HCT116 (cell line): ENCODE measurements at regions not wholly inside any gene's neighbourhood (a gene's known extent, or its start where the extent isn't known, plus 50 kb on each side); places are given as distances from the start of the nearest gene placed in this dataset.

ENCODE experiments used
- ATAC-seq: fragments of 200-7000 bp; cut with Tn5 transposase; 2 replicates; pipeline ENCODE4 v1.9.1; 2020; ENCODE audit warnings: mild to moderate bottlenecking, moderate library complexity
- BruUV-seq: library from RNA; stranded (reverse); fragments of 400-500 nt; replicated peaks from 2 replicates; lab custom pipeline; 2021; lab: Mats Ljungman, UMichigan
- CTCF ChIA-PET: fragments of 300-600 bp; sonication (Branson Sonifier 250); formaldehyde crosslinking; loops from one replicate; lab custom pipeline; 2021; ENCODE audit warnings: antibody characterized with exemption; lab: Charles Lee
- POLR2A ChIA-PET: fragments of 300-600, 350-600 bp; sonication (Branson Sonifier 250); formaldehyde crosslinking; loops from one replicate; lab custom pipeline; 2021; ENCODE audit warnings: antibody characterized with exemption; lab: Charles Lee
- RAD21 ChIA-PET, 2 experiments: fragments of 300-600 bp; sonication (Branson Sonifier 250); formaldehyde crosslinking; loops; one replicate each; lab custom pipeline; 2023; ENCODE audit warnings: low total read pairs in 2 of 2; ENCODE audit not compliant: uncharacterized antibody in 2 of 2, unreplicated experiment in 2 of 2, low non-redundant PET in 1 of 2; lab: Charles Lee
- DNase-seq: peaks from one replicate; pipeline ENCODE4 v3.0.0-alpha.2; 2010; ENCODE audit warnings: low read depth, low spot score
- H2AFZ ChIP-seq: fragments of 200-600 bp; shearing (Covaris generic), sonication (generic); 2 replicates; pipeline ENCODE4 v1.6.1; 2017; ENCODE audit warnings: low read depth, mixed run types, mixed read lengths, antibody characterized with exemption, low read length; ENCODE audit not compliant: poor library complexity, severe bottlenecking
- H3K27ac ChIP-seq: 2 replicates; pipeline ENCODE4 v1.5.1; 2012; ENCODE audit warnings: low read depth, low read length
- H3K27me3 ChIP-seq: fragments of 200-600 bp; sonication (generic); 2 replicates; pipeline ENCODE4 v1.6.1; 2016; ENCODE audit warnings: mixed run types, low read length, mixed read lengths; ENCODE audit not compliant: insufficient read depth
- H3K36me3 ChIP-seq, 2 experiments: fragments of 200-500 bp in 1 of 2; fragments of 200-600 bp in 1 of 2; sonication (Bioruptor generic) in 1 of 2; sonication (generic) in 1 of 2; 2 replicates each; pipeline versions ENCODE4 v1.5.1 to v1.6.1; 2014 to 2016; ENCODE audit warnings: low read length in 2 of 2, inconsistent platforms in 1 of 2, mixed read lengths in 1 of 2, mixed run types in 1 of 2; ENCODE audit not compliant: insufficient read depth in 2 of 2, control insufficient read depth in 1 of 2
- H3K4me1 ChIP-seq, 2 experiments: fragments of 200-600 bp in 1 of 2; sonication (generic) in 1 of 2; 2 replicates each; pipeline versions ENCODE4 v1.5.1 to v1.6.1; 2012 to 2017; ENCODE audit warnings: low read length in 2 of 2, inconsistent platforms in 1 of 2, mild to moderate bottlenecking in 1 of 2, mixed read lengths in 1 of 2, mixed run types in 1 of 2, moderate library complexity in 1 of 2; ENCODE audit not compliant: insufficient read depth in 2 of 2, control insufficient read depth in 1 of 2
- H3K4me2 ChIP-seq: fragments of 200-600 bp; sonication (generic); 2 replicates; pipeline ENCODE4 v1.6.1; 2017; ENCODE audit warnings: mixed run types, low read length, mixed read lengths
- H3K4me3 ChIP-seq, 2 experiments: fragments of 200-600 bp in 1 of 2; sonication (generic) in 1 of 2; replicated peaks in 1 of 2; 2 replicates each; pipeline ENCODE4 v1.5.1; 2011 to 2016; ENCODE audit warnings: low read length in 2 of 2, control low read depth in 1 of 2, low read depth in 1 of 2, mild to moderate bottlenecking in 1 of 2, mixed read lengths in 1 of 2, mixed run types in 1 of 2
- H3K79me2 ChIP-seq: fragments of 200-600 bp; sonication (generic); 2 replicates; pipeline ENCODE4 v1.6.1; 2017; ENCODE audit warnings: mild to moderate bottlenecking, mixed run types, low read length, moderate library complexity, mixed read lengths; ENCODE audit not compliant: insufficient read depth
- H3K9ac ChIP-seq: fragments of 200-600 bp; sonication (generic); 2 replicates; pipeline ENCODE4 v1.6.1; 2016; ENCODE audit warnings: low read length, mixed read lengths
- H3K9me2 ChIP-seq: fragments of 200-600 bp; sonication (generic), shearing (Covaris generic); 2 replicates; pipeline ENCODE4 v1.6.1; 2017; ENCODE audit warnings: mixed run types, mild to moderate bottlenecking, moderate library complexity; ENCODE audit not compliant: insufficient read depth
- H3K9me3 ChIP-seq, 2 experiments: fragments of 200-500 bp in 1 of 2; fragments of 200-600 bp in 1 of 2; sonication (Bioruptor generic) in 1 of 2; sonication (generic) in 1 of 2; 2 replicates each; pipeline ENCODE4 v1.6.1; 2014 to 2017; ENCODE audit warnings: low read length in 2 of 2, mixed read lengths in 2 of 2, inconsistent platforms in 1 of 2, low read depth in 1 of 2, mild to moderate bottlenecking in 1 of 2, mixed run types in 1 of 2, moderate library complexity in 1 of 2; ENCODE audit not compliant: control insufficient read depth in 1 of 2, insufficient read depth in 1 of 2
- H4K20me1 ChIP-seq: fragments of 200-600 bp; sonication (generic), shearing (Covaris generic); 2 replicates; pipeline ENCODE4 v1.6.1; 2017; ENCODE audit warnings: mixed run types, mild to moderate bottlenecking, moderate library complexity; ENCODE audit not compliant: insufficient read depth
- CBX3 ChIP-seq: IDR thresholded peaks from 2 replicates; pipeline ENCODE4 v1.6.1; 2012; ENCODE audit warnings: low read depth
- EGR1 ChIP-seq: IDR thresholded peaks from 2 replicates; pipeline ENCODE4 v1.6.1; 2012; ENCODE audit warnings: low read depth
- ELF1 ChIP-seq: IDR thresholded peaks from 2 replicates; pipeline ENCODE4 v1.6.1; 2012; ENCODE audit warnings: low read depth, borderline replicate concordance
- EZH2phosphoT487 ChIP-seq: fragments of 200-600 bp; IDR thresholded peaks from 2 replicates; pipeline ENCODE4 v1.6.1; 2018; ENCODE audit warnings: antibody characterized with exemption, borderline replicate concordance
- FOSL1 ChIP-seq: IDR thresholded peaks from 2 replicates; pipeline ENCODE4 v1.6.1; 2012; ENCODE audit warnings: low read depth
- JUND ChIP-seq: IDR thresholded peaks from 2 replicates; pipeline ENCODE4 v1.6.1; 2012
- POLR2A ChIP-seq: IDR thresholded peaks from 2 replicates; pipeline ENCODE4 v1.7.0; 2011; ENCODE audit warnings: borderline replicate concordance; ENCODE audit not compliant: insufficient read depth, insufficient read length; ENCODE audit errors: extremely low read depth
- POLR2AphosphoS5 ChIP-seq: IDR thresholded peaks from 2 replicates; pipeline ENCODE4 v1.6.1; 2011; ENCODE audit warnings: mild to moderate bottlenecking, low read depth, low read length, moderate library complexity
- SIN3A ChIP-seq: IDR thresholded peaks from 2 replicates; pipeline ENCODE4 v1.6.1; 2012; ENCODE audit warnings: low read depth
- SRF ChIP-seq: IDR thresholded peaks from 2 replicates; pipeline ENCODE4 v1.6.1; 2012; ENCODE audit warnings: low read depth
- TCF7L2 ChIP-seq: IDR thresholded peaks from 2 replicates; pipeline ENCODE4 v1.7.0; 2011; ENCODE audit warnings: borderline replicate concordance, inconsistent platforms; ENCODE audit not compliant: insufficient read depth, insufficient read length; ENCODE audit errors: extremely low read depth
- intact Hi-C: fragments of 100-400 bp; cut with micrococcal nuclease; formaldehyde crosslinking; loops from 2 replicates; pipeline ENCODE4 v1.10.0; 2022
- TF ChIP-seq, protein P1 (sequence below): IDR thresholded peaks from 2 replicates; pipeline ENCODE4 v1.6.1; 2012
- TF ChIP-seq, protein P2 (sequence below): IDR thresholded peaks from 2 replicates; pipeline ENCODE4 v1.6.1; 2012
- TF ChIP-seq, protein P3 (sequence below), 3 experiments: fragments of 200-600 bp in 1 of 3; sonication (generic) in 1 of 3; IDR thresholded peaks in 2 of 3; conservative IDR thresholded peaks in 1 of 3; 2 replicates each; pipeline ENCODE4 v1.5.1; 2012 to 2017; ENCODE audit warnings: low read depth in 2 of 3, low read length in 2 of 3, antibody characterized with exemption in 1 of 3, borderline replicate concordance in 1 of 3, control low read depth in 1 of 3, mild to moderate bottlenecking in 1 of 3, mixed read lengths in 1 of 3, mixed run types in 1 of 3, moderate library complexity in 1 of 3; ENCODE audit not compliant: insufficient read depth in 1 of 3
- TF ChIP-seq, protein P4 (sequence below): IDR thresholded peaks from 2 replicates; pipeline ENCODE4 v1.6.1; 2012; ENCODE audit warnings: low read depth

DNA sequence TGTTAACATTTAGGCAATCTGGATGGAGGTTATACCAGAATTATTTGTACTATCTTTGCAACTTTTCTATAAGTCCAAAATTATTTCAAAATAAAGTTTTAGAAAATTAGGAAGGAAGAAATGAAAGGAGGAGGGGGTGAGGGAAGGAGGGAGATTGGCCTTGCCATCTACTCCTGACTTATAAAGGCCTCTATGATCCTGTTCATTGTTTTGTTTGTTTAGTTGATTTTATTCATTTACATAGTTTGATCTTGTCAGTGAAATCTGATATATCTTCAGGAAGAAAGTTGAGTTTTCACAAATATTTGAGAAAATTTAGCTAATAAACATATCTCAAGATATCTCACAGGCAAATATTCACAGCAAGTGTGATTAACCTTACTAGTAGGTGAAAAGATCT, 189.3 kb upstream of the NOCT start:
- ChIA-PET CTCF (no interaction called here), POLR2A (no interaction called here), RAD21 (no interaction called here)
- Histone ChIP-seq H3K9me3 (no peaks in the 10 kb centered on the region), H3K9ac (no peak overlapping the region), H3K4me3 (no peak overlapping the region), H3K27me3 (no peaks in the 10 kb centered on the region), H2AFZ (no peak overlapping the region), H3K27ac (no peak overlapping the region), H3K36me3 (no peaks in the 10 kb centered on the region), H3K4me1 (no peaks in the 10 kb centered on the region), H3K9me2 (no peaks in the 10 kb centered on the region), H3K4me2 (no peak overlapping the region), H3K79me2 (no peaks in the 10 kb centered on the region), H4K20me1 (no peaks in the 10 kb centered on the region)
- intact Hi-C loops = no loop called here
- no TSS peak for BruUV-seq
- TF ChIP-seq SRF (no peak), JUND (no peak), FOSL1 (no peak), POLR2A (no peak), EZH2phosphoT487 (no peak), SIN3A (no peak), ELF1 (no peak)
- TF ChIP-seq, protein P1, sequence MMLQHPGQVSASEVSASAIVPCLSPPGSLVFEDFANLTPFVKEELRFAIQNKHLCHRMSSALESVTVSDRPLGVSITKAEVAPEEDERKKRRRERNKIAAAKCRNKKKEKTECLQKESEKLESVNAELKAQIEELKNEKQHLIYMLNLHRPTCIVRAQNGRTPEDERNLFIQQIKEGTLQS = no peak
- TF ChIP-seq, protein P2, sequence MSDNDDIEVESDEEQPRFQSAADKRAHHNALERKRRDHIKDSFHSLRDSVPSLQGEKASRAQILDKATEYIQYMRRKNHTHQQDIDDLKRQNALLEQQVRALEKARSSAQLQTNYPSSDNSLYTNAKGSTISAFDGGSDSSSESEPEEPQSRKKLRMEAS = no peak
- ATAC-seq = no peak
- no peak for DNase-seq

DNA sequence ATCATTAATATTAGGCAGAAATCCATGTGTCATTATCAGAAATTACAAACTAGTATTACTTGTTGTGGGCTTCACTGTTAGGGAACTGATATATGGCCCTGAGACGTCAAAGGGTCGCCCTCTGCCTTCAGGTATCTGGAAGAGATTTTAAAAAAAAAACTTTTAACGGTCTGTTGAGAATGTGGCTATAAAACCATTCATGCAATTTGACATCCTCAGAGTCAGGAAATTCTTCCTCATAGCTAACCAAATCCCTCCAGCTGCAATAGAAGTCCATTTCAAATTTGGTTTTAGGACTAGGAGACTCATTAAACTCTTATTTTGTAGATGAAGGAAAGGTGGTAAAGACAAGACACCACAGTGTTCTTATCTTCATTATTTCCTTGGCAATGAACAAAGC, 194.2 kb upstream of the NOCT start:
- no peak overlapping the region for H3K4me2 ChIP-seq
- RAD21 ChIA-PET = no interaction called here
- no peaks in the 10 kb centered on the region for H3K36me3 ChIP-seq
- ATAC-seq (no peak), DNase-seq (no peak)
- no peaks in the 10 kb centered on the region for H3K27me3 ChIP-seq
- H3K9me3 ChIP-seq = no peaks in the 10 kb centered on the region
- no peak overlapping the region for H3K9ac ChIP-seq
- H4K20me1 ChIP-seq = no peaks in the 10 kb centered on the region
- intact Hi-C loops = no loop called here
- no peak overlapping the region for H3K4me3 ChIP-seq
- no peaks in the 10 kb centered on the region for H3K9me2 ChIP-seq
- no peak overlapping the region for H3K27ac ChIP-seq
- no peaks in the 10 kb centered on the region for H3K4me1 ChIP-seq
- H2AFZ ChIP-seq = no peak overlapping the region
- H3K79me2 ChIP-seq = no peaks in the 10 kb centered on the region
- POLR2A ChIA-PET = no interaction called here
- no TSS peak for BruUV-seq
- CTCF ChIA-PET = no interaction called here
- no peak for TF ChIP-seq TCF7L2
- TF ChIP-seq, protein P3, sequence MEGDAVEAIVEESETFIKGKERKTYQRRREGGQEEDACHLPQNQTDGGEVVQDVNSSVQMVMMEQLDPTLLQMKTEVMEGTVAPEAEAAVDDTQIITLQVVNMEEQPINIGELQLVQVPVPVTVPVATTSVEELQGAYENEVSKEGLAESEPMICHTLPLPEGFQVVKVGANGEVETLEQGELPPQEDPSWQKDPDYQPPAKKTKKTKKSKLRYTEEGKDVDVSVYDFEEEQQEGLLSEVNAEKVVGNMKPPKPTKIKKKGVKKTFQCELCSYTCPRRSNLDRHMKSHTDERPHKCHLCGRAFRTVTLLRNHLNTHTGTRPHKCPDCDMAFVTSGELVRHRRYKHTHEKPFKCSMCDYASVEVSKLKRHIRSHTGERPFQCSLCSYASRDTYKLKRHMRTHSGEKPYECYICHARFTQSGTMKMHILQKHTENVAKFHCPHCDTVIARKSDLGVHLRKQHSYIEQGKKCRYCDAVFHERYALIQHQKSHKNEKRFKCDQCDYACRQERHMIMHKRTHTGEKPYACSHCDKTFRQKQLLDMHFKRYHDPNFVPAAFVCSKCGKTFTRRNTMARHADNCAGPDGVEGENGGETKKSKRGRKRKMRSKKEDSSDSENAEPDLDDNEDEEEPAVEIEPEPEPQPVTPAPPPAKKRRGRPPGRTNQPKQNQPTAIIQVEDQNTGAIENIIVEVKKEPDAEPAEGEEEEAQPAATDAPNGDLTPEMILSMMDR (IDR thresholded peaks at IDR 0.05 in 2 of 3, conservative IDR thresholded peaks at IDR 0.05 in 1 of 3; ENCODE audit: borderline replicate concordance in 1 of 3, insufficient read depth in 1 of 3, low read depth in 2 of 3, low read length in 2 of 3) = no peak
- TF ChIP-seq, protein P2 = no peak
- TF ChIP-seq FOSL1 = no peak
- TF ChIP-seq, protein P4, sequence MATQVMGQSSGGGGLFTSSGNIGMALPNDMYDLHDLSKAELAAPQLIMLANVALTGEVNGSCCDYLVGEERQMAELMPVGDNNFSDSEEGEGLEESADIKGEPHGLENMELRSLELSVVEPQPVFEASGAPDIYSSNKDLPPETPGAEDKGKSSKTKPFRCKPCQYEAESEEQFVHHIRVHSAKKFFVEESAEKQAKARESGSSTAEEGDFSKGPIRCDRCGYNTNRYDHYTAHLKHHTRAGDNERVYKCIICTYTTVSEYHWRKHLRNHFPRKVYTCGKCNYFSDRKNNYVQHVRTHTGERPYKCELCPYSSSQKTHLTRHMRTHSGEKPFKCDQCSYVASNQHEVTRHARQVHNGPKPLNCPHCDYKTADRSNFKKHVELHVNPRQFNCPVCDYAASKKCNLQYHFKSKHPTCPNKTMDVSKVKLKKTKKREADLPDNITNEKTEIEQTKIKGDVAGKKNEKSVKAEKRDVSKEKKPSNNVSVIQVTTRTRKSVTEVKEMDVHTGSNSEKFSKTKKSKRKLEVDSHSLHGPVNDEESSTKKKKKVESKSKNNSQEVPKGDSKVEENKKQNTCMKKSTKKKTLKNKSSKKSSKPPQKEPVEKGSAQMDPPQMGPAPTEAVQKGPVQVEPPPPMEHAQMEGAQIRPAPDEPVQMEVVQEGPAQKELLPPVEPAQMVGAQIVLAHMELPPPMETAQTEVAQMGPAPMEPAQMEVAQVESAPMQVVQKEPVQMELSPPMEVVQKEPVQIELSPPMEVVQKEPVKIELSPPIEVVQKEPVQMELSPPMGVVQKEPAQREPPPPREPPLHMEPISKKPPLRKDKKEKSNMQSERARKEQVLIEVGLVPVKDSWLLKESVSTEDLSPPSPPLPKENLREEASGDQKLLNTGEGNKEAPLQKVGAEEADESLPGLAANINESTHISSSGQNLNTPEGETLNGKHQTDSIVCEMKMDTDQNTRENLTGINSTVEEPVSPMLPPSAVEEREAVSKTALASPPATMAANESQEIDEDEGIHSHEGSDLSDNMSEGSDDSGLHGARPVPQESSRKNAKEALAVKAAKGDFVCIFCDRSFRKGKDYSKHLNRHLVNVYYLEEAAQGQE = no peak
- TF ChIP-seq EGR1 = no peak
- TF ChIP-seq SIN3A = no peak
- TF ChIP-seq, protein P1 = no peak
- no peak for TF ChIP-seq CBX3
- TF ChIP-seq SRF = no peak
- no peak for TF ChIP-seq JUND
- no peak for TF ChIP-seq POLR2AphosphoS5
